Nucleus accumbens (tissue), 56 donors: ENCODE measurements at regions not wholly inside any gene's neighbourhood (a gene's known extent, or its start where the extent isn't known, plus 50 kb on each side); places are given as distances from the start of the nearest gene placed in this dataset.

ENCODE experiments used
- DNase-seq, 56 donors: peaks; one replicate each; lab custom pipeline; 2025; lab: John Stamatoyannopoulos, UW

GRCh38 chr3:24963762-24964625 is 464.1 kb upstream of the RARB start:
- DNase-seq: no peak

GRCh38 chr3:24965706-24966385 is 462.2 kb upstream of the RARB start:
- DNase-seq: no peak

GRCh38 chr3:24968036-24968435 is 460.0 kb upstream of the RARB start:
- no peak for DNase-seq

GRCh38 chr3:24972491-24972890 is 455.6 kb upstream of the RARB start:
- no peak for DNase-seq

GRCh38 chr3:24981309-24981708 is 446.8 kb upstream of the RARB start:
- DNase-seq: no peak

- DNase-seq: no peak
Measured at GRCh38 chr3:24981924-24982323, 446.1 kb upstream of the RARB start.

- DNase-seq: no peak
Measured at GRCh38 chr3:24985668-24986067, 442.4 kb upstream of the RARB start.

GRCh38 chr3:24986612-24987011 is 441.5 kb upstream of the RARB start:
- DNase-seq: no peak

GRCh38 chr3:24999357-24999756 is 428.7 kb upstream of the RARB start:
- DNase-seq: no peak

GRCh38 chr3:25000971-25001591 is 427.0 kb upstream of the RARB start:
- no peak for DNase-seq

- no peak for DNase-seq
Measured at GRCh38 chr3:25002052-25002451, 426.0 kb upstream of the RARB start.

GRCh38 chr3:25007974-25008658 is 419.9 kb upstream of the RARB start:
- DNase-seq: no peak

GRCh38 chr3:25009665-25010064 is 418.4 kb upstream of the RARB start:
- no peak for DNase-seq

- no peak for DNase-seq
Measured at GRCh38 chr3:25015599-25015998, 412.5 kb upstream of the RARB start.

GRCh38 chr3:25018909-25019308 is 409.2 kb upstream of the RARB start:
- no peak for DNase-seq

- peak in 7 of 56 donors; percentile 2 to 24 (median 10) for DNase-seq
Measured at GRCh38 chr3:25019506-25019905, 408.6 kb upstream of the RARB start.

GRCh38 chr3:25021816-25022215 is 406.2 kb upstream of the RARB start:
- DNase-seq: peak in 2 of 56 donors; percentile 6 to 13

- DNase-seq: no peak
Measured at GRCh38 chr3:25023876-25024275, 404.2 kb upstream of the RARB start.

- no peak for DNase-seq
Measured at GRCh38 chr3:25025236-25025635, 402.8 kb upstream of the RARB start.

- DNase-seq: peak in 6 of 56 donors; percentile 4 to 41 (median 11)
Measured at GRCh38 chr3:25027650-25028049, 400.4 kb upstream of the RARB start.

GRCh38 chr3:25029820-25030219 is 398.2 kb upstream of the RARB start:
- DNase-seq: no peak
